Endothelial cell of umbilical vein (primary cell): ENCODE measurements at regions not wholly inside any gene's neighbourhood (a gene's known extent, or its start where the extent isn't known, plus 50 kb on each side); places are given as distances from the start of the nearest gene placed in this dataset.

Experiments used
- BruUV-seq: library from RNA; stranded (reverse); fragments of 400-500 nt; replicated peaks from 2 replicates; lab custom pipeline; 2021; lab: Mats Ljungman, UMichigan
- CTCF ChIA-PET: fragments of 300-600, 350-600 bp; sonication (Branson Sonifier 250); formaldehyde crosslinking; loops from one replicate; lab custom pipeline; 2021; ENCODE audit warnings: antibody characterized with exemption, inconsistent platforms; lab: Charles Lee
- POLR2A ChIA-PET: fragments of 300-600, 350-600 bp; sonication (Branson Sonifier 250); formaldehyde crosslinking; loops from one replicate; lab custom pipeline; 2021; ENCODE audit warnings: antibody characterized with exemption, inconsistent platforms; lab: Charles Lee
- DNase-seq: peaks from one replicate; pipeline ENCODE4 v3.0.0-alpha.2; 2011; ENCODE audit warnings: low read depth, low spot score
- FAIRE-seq: peaks from 2 replicates; lab custom pipeline; 2011; peaks lifted over from hg19 to GRCh38; lab: Jason Lieb, UNC
- H2AFZ ChIP-seq: 2 replicates; pipeline ENCODE4 v1.6.0; 2012; ENCODE audit warnings: low read depth, low read length, control low read depth, inconsistent platforms
- H3K27ac ChIP-seq: 2 replicates; pipeline ENCODE4 v1.5.1; 2011; ENCODE audit warnings: low read depth, mild to moderate bottlenecking, control low read depth, low read length, moderate library complexity; ENCODE audit not compliant: insufficient read depth
- H3K27me3 ChIP-seq, 2 experiments: 2 replicates each; pipeline versions ENCODE4 v1.6.0 to v1.6.1; 2011; ENCODE audit warnings: low read length in 2 of 2, mixed read lengths in 1 of 2; ENCODE audit not compliant: control insufficient read depth in 2 of 2, insufficient read depth in 2 of 2
- H3K36me3 ChIP-seq, 2 experiments: 2 replicates in 1 of 2; 3 replicates in 1 of 2; pipeline ENCODE4 v1.5.1; 2011; ENCODE audit warnings: low read length in 2 of 2, mild to moderate bottlenecking in 1 of 2, moderate library complexity in 1 of 2; ENCODE audit not compliant: control insufficient read depth in 2 of 2, insufficient read depth in 2 of 2; ENCODE audit errors: extremely low read depth in 1 of 2
- H3K4me1 ChIP-seq: 3 replicates; pipeline ENCODE4 v1.5.1; 2011; ENCODE audit warnings: mild to moderate bottlenecking, low read length; ENCODE audit not compliant: control insufficient read depth, insufficient read depth; ENCODE audit errors: extremely low read depth
- H3K4me2 ChIP-seq: 2 replicates; pipeline ENCODE4 v1.6.1; 2011; ENCODE audit warnings: low read length, control low read depth, mixed read lengths; ENCODE audit not compliant: insufficient read depth
- H3K4me3 ChIP-seq, 3 experiments: fragments of 200-600 bp in 1 of 3; sonication (generic), shearing (Covaris generic) in 1 of 3; replicated peaks in 1 of 3; 2 replicates each; pipeline ENCODE4 v1.5.1; 2011 to 2016; ENCODE audit warnings: control low read depth in 3 of 3, low read length in 3 of 3, mild to moderate bottlenecking in 2 of 3, inconsistent platforms in 1 of 3, low read depth in 1 of 3, moderate library complexity in 1 of 3; ENCODE audit not compliant: insufficient read depth in 1 of 3
- H3K79me2 ChIP-seq: 2 replicates; pipeline ENCODE4 v1.6.0; 2012; ENCODE audit warnings: low read length, inconsistent platforms; ENCODE audit not compliant: control insufficient read depth, insufficient read depth
- H3K9ac ChIP-seq: replicated peaks from 2 replicates; pipeline ENCODE3; 2011; ENCODE audit warnings: low read length, control low read depth; ENCODE audit not compliant: insufficient read depth; ENCODE audit errors: extremely low read depth
- H3K9me1 ChIP-seq: replicated peaks from 3 replicates; pipeline ENCODE4 v1.6.0; 2011; ENCODE audit warnings: mild to moderate bottlenecking, low read length; ENCODE audit not compliant: control insufficient read depth, insufficient read depth; ENCODE audit errors: extremely low read depth
- H3K9me3 ChIP-seq: replicated peaks from 2 replicates; pipeline ENCODE4 v1.5.1; 2012; ENCODE audit warnings: low read length, inconsistent platforms; ENCODE audit not compliant: control insufficient read depth, insufficient read depth
- H4K20me1 ChIP-seq: replicated peaks from 2 replicates; pipeline ENCODE3; 2011; ENCODE audit warnings: mild to moderate bottlenecking, low read length; ENCODE audit not compliant: control insufficient read depth, insufficient read depth; ENCODE audit errors: extremely low read depth
- CTCF ChIP-seq, 2 donors: IDR thresholded peaks; 1 replicate in 1 of 2; 2 replicates in 1 of 2; pipeline ENCODE4 v1.5.1; 2011; ENCODE audit warnings: low read length in 2 of 2, mild to moderate bottlenecking in 2 of 2, moderate library complexity in 2 of 2, control low read depth in 1 of 2, inconsistent platforms in 1 of 2, low read depth in 1 of 2; ENCODE audit not compliant: insufficient read depth in 1 of 2; ENCODE audit errors: extremely low read depth in 1 of 2
- EZH2 ChIP-seq: IDR thresholded peaks from 2 replicates; pipeline ENCODE4 v1.6.1; 2012; ENCODE audit warnings: borderline replicate concordance, low read depth, mild to moderate bottlenecking, moderate library complexity, low read length, inconsistent platforms; ENCODE audit not compliant: severe bottlenecking
- FOS ChIP-seq: IDR thresholded peaks from 2 replicates; pipeline ENCODE4 v1.6.1; 2011; ENCODE audit warnings: mild to moderate bottlenecking, low read length, moderate library complexity, borderline replicate concordance; ENCODE audit not compliant: insufficient read depth
- GATA2 ChIP-seq: IDR thresholded peaks from 2 replicates; pipeline ENCODE4 v1.7.0; 2011; ENCODE audit warnings: low read depth, mild to moderate bottlenecking, moderate library complexity, mixed read lengths, low read length; ENCODE audit not compliant: insufficient read length, insufficient read depth
- JUN ChIP-seq: IDR thresholded peaks from 2 replicates; pipeline ENCODE4 v1.6.1; 2011; ENCODE audit warnings: borderline replicate concordance, low read depth; ENCODE audit not compliant: insufficient read length, insufficient read depth
- MAX ChIP-seq: IDR thresholded peaks from 2 replicates; pipeline ENCODE4 v1.6.1; 2011; ENCODE audit not compliant: insufficient read depth, insufficient read length
- MYC ChIP-seq: IDR thresholded peaks from one replicate; pipeline ENCODE4 v1.6.1; 2011; ENCODE audit warnings: mild to moderate bottlenecking, low read depth, low read length
- POLR2A ChIP-seq: IDR thresholded peaks from 2 replicates; pipeline ENCODE4 v1.6.1; 2012; ENCODE audit warnings: low read depth, mild to moderate bottlenecking, control low read depth, low read length
- POLR2AphosphoS5 ChIP-seq: IDR thresholded peaks from 2 replicates; pipeline ENCODE4 v1.6.1; 2012; ENCODE audit warnings: low read depth, mild to moderate bottlenecking, control low read depth, low read length, moderate library complexity; ENCODE audit not compliant: insufficient read depth
- dilution Hi-C: fragments of 300-500 bp; cut with MboI; formaldehyde crosslinking; loops from one replicate; pipeline ENCODE4 v1.15.0; 2019; ENCODE audit warnings: low sequenced_read_pairs; ENCODE audit not compliant: extremely low pct_ligation_motif_present
- intact Hi-C: fragments of 100-400 bp; cut with micrococcal nuclease; formaldehyde crosslinking; loops from one replicate; pipeline ENCODE4 v1.10.0; 2022

GRCh38 chr13:50085063-50085462 is 69.8 kb downstream of the KCNRG start:
- BruUV-seq, result no TSS peak
- Histone ChIP-seq H3K79me2 (peaks cover 49% of the 10 kb centered on the region), H3K27ac (no peak overlapping the region), H3K4me2 (peak overlapping the region; percentile 73), H3K9me3 (no peaks in the 10 kb centered on the region), H2AFZ (peak overlapping the region; percentile 61), H3K4me3 (peak overlapping the region in 1 of 3 experiments; percentile 42), H3K9me1 (no peaks in the 10 kb centered on the region), H4K20me1 (no peaks in the 10 kb centered on the region), H3K4me1 (peaks cover 11% of the 10 kb centered on the region), H3K9ac (peak overlapping the region; percentile 43), H3K36me3 (no peaks in the 10 kb centered on the region), H3K27me3 (no peaks in the 10 kb centered on the region)
- TF ChIP-seq MYC, result no peak
- peak in 1 of 2 donors; percentile 8 for TF ChIP-seq CTCF (IDR thresholded peaks at IDR 0.05; ENCODE audit: extremely low read depth in 1 of 2, insufficient read depth in 1 of 2, low read depth in 1 of 2, low read length in 2 of 2)
- TF ChIP-seq EZH2, result no peak
- no peak for TF ChIP-seq FOS
- TF ChIP-seq POLR2AphosphoS5, result no peak
- no peak for TF ChIP-seq POLR2A
- no peak for TF ChIP-seq JUN
- no peak for TF ChIP-seq MAX
- TF ChIP-seq GATA2, result no peak
- intact Hi-C loops (loop anchor here (1.0 to 10.0 kb wide), 8 partner anchors 108 to 986 kb away; no protein-coding TSS in a partner anchor), dilution Hi-C loops (no loop called here)
- CTCF ChIA-PET, result interaction anchor here (0.8 to 11.4 kb wide), 19 partner anchors 10 to 984 kb away, joined by 3 to 133 read pairs (median 5); partner anchors contain the start of gene TRIM13
- POLR2A ChIA-PET, result no interaction called here
- peak; percentile 78 for FAIRE-seq
- DNase-seq, result peak; percentile 65
